Naive thymus-derived CD8-positive, alpha-beta T cell (primary cell): ENCODE measurements at regions not wholly inside any gene's neighbourhood (a gene's known extent, or its start where the extent isn't known, plus 50 kb on each side); places are given as distances from the start of the nearest gene placed in this dataset.
A peak's percentile ranks its signal among the peaks of the same experiment; 100 is the strongest.

Experiments used
- ATAC-seq, 2 donors: fragments of 150-1000 bp; cut with Tn5 transposase in 1 of 2; sonication (Bioruptor Pico), chemical (Tn5 transposase) in 1 of 2; 1 replicate in 1 of 2; 2 replicates in 1 of 2; pipeline ENCODE4 v1.10.0; 2021; ENCODE audit warnings: mild to moderate bottlenecking in 2 of 2, moderate library complexity in 2 of 2
- POLR2A ChIA-PET: fragments of 350-600 bp; sonication (Branson Sonifier 250); formaldehyde crosslinking; loops from one replicate; lab custom pipeline; 2021; ENCODE audit warnings: antibody characterized with exemption; lab: Charles Lee
- DNase-seq, 10 donors: peaks; one replicate each; pipeline versions ENCODE4 v3.0.0 to v3.0.0-alpha.2; 2020 to 2022
- H3K27ac Mint-ChIP-seq, 10 donors: one replicate each; pipeline ENCODE4 v1.8.0; 2020 to 2022; ENCODE audit warnings: mild to moderate bottlenecking in 10 of 10, mixed read lengths in 10 of 10, moderate library complexity in 4 of 10, inconsistent platforms in 1 of 10
- H3K27me3 Mint-ChIP-seq, 5 donors: one replicate each; pipeline ENCODE4 v1.8.0; 2021 to 2022; ENCODE audit warnings: mixed read lengths in 5 of 5
- H3K36me3 Mint-ChIP-seq, 3 donors: one replicate each; pipeline ENCODE4 v1.8.0; 2020 to 2022; ENCODE audit warnings: mixed read lengths in 3 of 3, mild to moderate bottlenecking in 2 of 3, inconsistent platforms in 1 of 3
- H3K4me1 Mint-ChIP-seq, 4 donors: one replicate each; pipeline ENCODE4 v1.8.0; 2021 to 2022; ENCODE audit warnings: mixed read lengths in 4 of 4
- H3K4me3 Mint-ChIP-seq, 10 donors: one replicate each; pipeline ENCODE4 v1.8.0; 2020 to 2022; ENCODE audit warnings: mild to moderate bottlenecking in 10 of 10, mixed read lengths in 10 of 10, moderate library complexity in 6 of 10, inconsistent platforms in 1 of 10
- H3K9me3 Mint-ChIP-seq, 9 donors: one replicate each; pipeline ENCODE4 v1.8.0; 2020 to 2022; ENCODE audit warnings: mixed read lengths in 9 of 9, mild to moderate bottlenecking in 3 of 9, inconsistent platforms in 1 of 9, moderate library complexity in 1 of 9

DNA sequence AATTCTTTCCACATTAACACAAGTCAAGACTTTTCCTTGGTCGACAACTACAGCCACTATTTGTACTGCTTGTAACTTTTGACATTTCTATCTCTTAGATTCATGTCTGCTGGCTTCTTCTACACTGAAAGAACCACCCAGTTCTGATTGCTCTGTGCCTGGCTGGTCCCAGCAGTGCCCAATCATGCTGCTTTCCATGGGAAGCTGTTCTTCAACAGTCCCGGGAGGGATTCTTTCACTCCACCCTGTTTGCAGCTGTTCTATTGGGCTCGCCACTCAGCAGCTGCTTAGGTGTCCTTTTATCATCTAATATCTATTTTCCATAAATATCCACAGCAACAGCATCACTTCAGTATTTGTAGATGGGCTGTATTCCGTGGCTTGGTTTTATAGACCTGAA is 471.1 kb upstream of the SMIM21 start:
- no peaks in the 10 kb centered on the region for H3K4me1 Mint-ChIP-seq
- POLR2A ChIA-PET, result no interaction called here
- H3K27me3 Mint-ChIP-seq, result peaks cover 0 to 8% (median 2%) of the 10 kb centered on the region in 5 donors
- no peaks in the 10 kb centered on the region for H3K9me3 Mint-ChIP-seq
- DNase-seq (no peak), ATAC-seq (no peak)
- H3K27ac Mint-ChIP-seq, result no peak overlapping the region
- H3K4me3 Mint-ChIP-seq, result no peak overlapping the region
- no peaks in the 10 kb centered on the region for H3K36me3 Mint-ChIP-seq

DNA sequence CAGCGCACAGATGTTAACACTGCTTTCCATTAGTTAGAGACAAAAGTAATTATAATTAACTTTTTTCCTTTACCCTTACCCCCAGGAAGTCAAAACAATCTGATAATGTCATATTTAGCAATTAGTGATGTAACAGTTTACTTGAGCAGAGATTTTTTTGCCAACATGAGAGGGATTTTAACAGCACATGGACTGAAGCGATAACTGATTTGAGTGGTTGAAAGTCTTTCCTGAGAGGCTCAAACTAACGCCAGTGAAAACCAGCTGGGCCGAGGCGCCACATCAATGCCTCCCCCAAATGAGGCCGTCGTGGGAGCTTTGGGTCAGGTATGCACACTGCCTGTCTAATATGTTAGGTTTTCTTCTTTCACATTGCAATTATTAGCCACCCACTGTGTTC is 469.9 kb upstream of the SMIM21 start:
- no peaks in the 10 kb centered on the region for H3K36me3 Mint-ChIP-seq
- H3K9me3 Mint-ChIP-seq, result no peaks in the 10 kb centered on the region
- POLR2A ChIA-PET, result no interaction called here
- ATAC-seq (no peak), DNase-seq (no peak)
- H3K27ac Mint-ChIP-seq, result no peak overlapping the region
- no peak overlapping the region for H3K4me3 Mint-ChIP-seq
- H3K4me1 Mint-ChIP-seq, result no peaks in the 10 kb centered on the region
- peaks cover 0 to 8% (median 0%) of the 10 kb centered on the region in 5 donors for H3K27me3 Mint-ChIP-seq

DNA sequence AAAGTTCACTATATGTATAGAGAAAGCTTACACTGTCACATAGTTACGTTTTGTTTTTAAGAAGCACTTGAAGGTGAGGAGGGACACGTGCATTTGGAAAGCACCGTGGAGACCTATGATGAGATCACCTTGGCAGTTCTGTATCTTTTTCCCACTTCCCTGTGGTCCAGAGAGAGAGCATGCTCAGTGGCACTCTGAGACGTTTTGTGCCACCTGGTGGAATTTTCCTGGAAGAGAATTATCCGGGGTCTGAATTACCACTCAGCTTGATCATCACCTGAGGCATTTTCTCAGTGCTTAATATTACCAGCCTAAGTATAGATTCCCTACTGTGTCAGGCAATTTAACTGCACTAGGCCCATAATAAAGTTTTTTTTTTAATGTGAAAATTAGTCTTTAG is 469.4 kb upstream of the SMIM21 start:
- POLR2A ChIA-PET, result no interaction called here
- no peak overlapping the region for H3K4me3 Mint-ChIP-seq
- H3K9me3 Mint-ChIP-seq, result no peaks in the 10 kb centered on the region
- H3K4me1 Mint-ChIP-seq, result no peaks in the 10 kb centered on the region
- no peak overlapping the region for H3K27ac Mint-ChIP-seq
- no peak for ATAC-seq
- no peak for DNase-seq
- H3K27me3 Mint-ChIP-seq, result peaks cover 0 to 8% (median 0%) of the 10 kb centered on the region in 5 donors
- H3K36me3 Mint-ChIP-seq, result no peaks in the 10 kb centered on the region

DNA sequence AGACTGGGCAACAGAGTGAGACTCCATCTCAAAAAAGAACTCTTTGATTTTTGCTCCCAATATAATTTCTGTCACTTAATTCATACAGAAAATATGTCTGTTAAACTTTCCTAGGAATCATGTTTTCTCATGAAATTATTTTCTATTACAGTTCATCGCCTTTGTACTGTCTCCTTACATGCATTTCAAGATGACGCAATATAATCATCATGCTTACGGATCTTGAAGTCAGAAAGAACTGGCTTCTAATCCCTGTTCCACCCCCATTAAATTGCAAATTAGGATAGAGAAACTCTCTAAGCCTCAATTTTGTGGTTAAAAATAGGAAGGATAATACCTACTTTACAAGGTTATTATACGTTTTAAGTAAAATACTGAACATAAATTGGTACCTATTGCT is 467.6 kb upstream of the SMIM21 start:
- no peak for ATAC-seq
- Mint-ChIP-seq H3K27me3 (peaks cover 0 to 8% (median 0%) of the 10 kb centered on the region in 5 donors), H3K27ac (no peak overlapping the region), H3K36me3 (no peaks in the 10 kb centered on the region), H3K9me3 (no peaks in the 10 kb centered on the region), H3K4me3 (no peak overlapping the region), H3K4me1 (no peaks in the 10 kb centered on the region)
- POLR2A ChIA-PET, result no interaction called here
- no peak for DNase-seq

DNA sequence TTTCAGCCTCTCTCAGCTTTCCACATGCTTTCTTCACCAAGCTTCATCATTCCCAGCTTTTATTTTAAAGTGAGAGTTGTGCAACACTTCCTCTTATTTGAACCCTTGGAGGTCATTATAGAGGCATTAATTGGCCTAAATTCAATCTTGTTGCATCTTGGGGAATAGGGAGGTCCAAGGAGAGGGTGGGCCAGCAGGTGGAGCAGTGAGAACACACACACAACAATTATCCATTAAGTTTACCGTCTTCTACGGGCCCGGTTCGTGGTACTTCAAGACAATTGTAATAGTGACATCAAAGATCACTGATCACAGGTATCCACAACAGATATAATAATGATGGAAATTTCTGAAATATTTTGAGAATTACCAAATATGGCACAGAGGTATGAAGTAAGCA is 457.2 kb upstream of the SMIM21 start:
- Mint-ChIP-seq H3K4me1 (no peaks in the 10 kb centered on the region), H3K36me3 (no peaks in the 10 kb centered on the region), H3K27ac (no peak overlapping the region), H3K9me3 (no peaks in the 10 kb centered on the region), H3K27me3 (peaks cover 0 to 11% (median 6%) of the 10 kb centered on the region in 5 donors), H3K4me3 (no peak overlapping the region)
- ATAC-seq (no peak), DNase-seq (no peak)
- POLR2A ChIA-PET, result no interaction called here

DNA sequence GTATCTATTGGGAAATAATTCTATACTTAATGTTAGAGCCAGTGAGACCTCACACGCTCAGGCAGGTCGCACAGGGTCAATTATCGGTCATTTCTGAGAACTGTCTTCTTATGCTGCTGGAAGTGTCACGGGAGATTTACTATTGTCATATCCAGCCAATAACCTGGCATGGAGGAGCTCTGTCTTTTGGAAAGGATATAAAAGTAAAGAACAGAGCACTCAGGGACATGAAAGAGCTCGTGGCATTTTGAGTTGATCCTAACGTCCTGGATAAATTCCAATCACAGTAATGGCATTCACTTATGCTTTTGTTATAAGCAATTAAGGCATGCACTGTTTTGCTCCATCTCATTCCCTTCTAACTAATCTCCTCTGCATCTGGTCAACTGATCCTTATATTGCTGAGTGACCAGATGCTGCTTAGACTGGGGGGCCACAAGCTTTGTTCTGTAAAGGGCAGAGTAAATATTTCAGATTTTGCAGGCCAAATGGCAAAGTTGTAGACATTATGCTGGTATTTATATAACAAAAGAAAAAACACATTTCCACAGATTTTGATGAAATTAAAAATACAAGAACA is 453.5 kb upstream of the SMIM21 start:
- ATAC-seq, result no peak
- peaks cover 0 to 7% (median 2%) of the 10 kb centered on the region in 5 donors for H3K27me3 Mint-ChIP-seq
- POLR2A ChIA-PET, result no interaction called here

DNA sequence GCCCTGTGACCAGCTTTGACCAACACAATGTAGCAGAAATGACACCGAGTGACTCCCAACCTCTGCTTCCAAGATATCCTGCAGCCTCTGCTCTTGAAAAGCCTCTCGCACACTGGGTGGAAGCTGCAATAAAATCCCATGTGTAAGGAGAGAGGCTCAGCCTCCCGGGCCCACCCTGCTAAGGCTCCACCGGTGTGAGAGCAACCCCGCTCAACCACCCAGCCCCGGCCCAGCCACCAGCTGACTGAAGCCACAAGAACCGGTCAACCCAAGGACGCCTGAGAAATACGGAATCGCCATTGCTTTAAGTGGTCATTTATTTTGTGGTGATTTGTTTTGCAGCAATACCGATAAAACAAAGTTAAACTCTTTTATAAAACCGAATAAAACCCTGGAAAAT is 452.8 kb upstream of the SMIM21 start:
- Mint-ChIP-seq H3K27me3 (peaks cover 0 to 7% (median 2%) of the 10 kb centered on the region in 5 donors), H3K4me3 (peak overlapping the region in 1 of 10 donors; percentile 34), H3K36me3 (peaks cover 0 to 2% (median 0%) of the 10 kb centered on the region in 3 donors), H3K4me1 (no peaks in the 10 kb centered on the region), H3K27ac (no peak overlapping the region), H3K9me3 (peaks cover 0 to 14% (median 5%) of the 10 kb centered on the region in 9 donors)
- ATAC-seq (no peak), DNase-seq (no peak)
- POLR2A ChIA-PET, result no interaction called here

More for the DNA sequence above, 453.5 kb upstream of the SMIM21 start:
- no peak for DNase-seq
- Mint-ChIP-seq H3K9me3 (peaks cover 0 to 13% (median 5%) of the 10 kb centered on the region in 9 donors), H3K36me3 (peaks cover 0 to 2% (median 0%) of the 10 kb centered on the region in 3 donors), H3K4me3 (no peak overlapping the region), H3K27ac (no peak overlapping the region), H3K4me1 (no peaks in the 10 kb centered on the region)

DNA sequence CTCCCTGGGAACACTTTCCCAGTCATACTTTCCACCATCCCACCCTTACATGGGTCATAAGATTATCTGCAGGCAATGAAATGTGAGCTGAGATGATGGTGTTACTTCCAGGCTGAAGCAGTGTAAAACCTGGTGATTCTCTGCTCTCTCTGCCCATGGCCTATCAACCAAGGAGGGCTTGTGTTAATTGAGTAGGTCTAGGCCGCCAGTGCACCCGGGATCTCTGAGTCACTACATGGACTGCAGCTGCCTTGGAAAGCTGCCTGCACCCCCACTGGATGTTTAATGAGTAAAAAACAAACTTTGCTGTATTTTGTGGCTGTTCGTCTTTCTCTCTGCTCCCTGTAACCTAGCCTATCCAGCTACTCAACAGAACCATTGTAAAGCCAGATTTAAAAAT is 451.7 kb upstream of the SMIM21 start:
- Mint-ChIP-seq H3K9me3 (peaks cover 0 to 14% (median 5%) of the 10 kb centered on the region in 9 donors), H3K4me3 (no peak overlapping the region), H3K27ac (no peak overlapping the region), H3K36me3 (peaks cover 0 to 2% (median 0%) of the 10 kb centered on the region in 3 donors), H3K27me3 (peaks cover 0 to 7% (median 3%) of the 10 kb centered on the region in 5 donors), H3K4me1 (no peaks in the 10 kb centered on the region)
- ATAC-seq, result no peak
- DNase-seq, result no peak
- POLR2A ChIA-PET, result no interaction called here

DNA sequence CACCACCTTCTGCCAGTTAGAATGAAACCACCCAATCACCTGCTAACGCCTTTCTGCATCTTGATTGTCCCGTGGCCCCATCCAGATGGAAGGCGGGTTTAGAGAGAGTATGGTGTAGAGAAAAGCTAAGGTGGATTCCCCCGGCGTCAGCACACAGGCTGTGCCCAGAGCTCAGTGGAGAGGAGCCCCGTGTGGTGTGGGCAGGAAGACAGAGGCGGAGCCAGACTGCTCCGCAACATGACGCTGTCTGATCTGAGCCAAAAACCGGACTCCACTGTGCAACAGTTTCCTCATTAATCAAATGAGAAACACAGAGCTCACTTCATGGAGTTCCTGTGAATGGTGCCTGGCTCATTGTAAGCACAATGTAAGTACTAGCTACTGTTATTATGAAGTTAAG is 448.1 kb upstream of the SMIM21 start:
- Mint-ChIP-seq H3K27me3 (peaks cover 0 to 10% (median 3%) of the 10 kb centered on the region in 5 donors), H3K4me1 (no peaks in the 10 kb centered on the region), H3K36me3 (peaks cover 0 to 2% (median 0%) of the 10 kb centered on the region in 3 donors), H3K27ac (no peak overlapping the region), H3K9me3 (peaks cover 0 to 14% (median 5%) of the 10 kb centered on the region in 9 donors), H3K4me3 (no peak overlapping the region)
- DNase-seq, result no peak
- POLR2A ChIA-PET, result no interaction called here
- ATAC-seq, result no peak

DNA sequence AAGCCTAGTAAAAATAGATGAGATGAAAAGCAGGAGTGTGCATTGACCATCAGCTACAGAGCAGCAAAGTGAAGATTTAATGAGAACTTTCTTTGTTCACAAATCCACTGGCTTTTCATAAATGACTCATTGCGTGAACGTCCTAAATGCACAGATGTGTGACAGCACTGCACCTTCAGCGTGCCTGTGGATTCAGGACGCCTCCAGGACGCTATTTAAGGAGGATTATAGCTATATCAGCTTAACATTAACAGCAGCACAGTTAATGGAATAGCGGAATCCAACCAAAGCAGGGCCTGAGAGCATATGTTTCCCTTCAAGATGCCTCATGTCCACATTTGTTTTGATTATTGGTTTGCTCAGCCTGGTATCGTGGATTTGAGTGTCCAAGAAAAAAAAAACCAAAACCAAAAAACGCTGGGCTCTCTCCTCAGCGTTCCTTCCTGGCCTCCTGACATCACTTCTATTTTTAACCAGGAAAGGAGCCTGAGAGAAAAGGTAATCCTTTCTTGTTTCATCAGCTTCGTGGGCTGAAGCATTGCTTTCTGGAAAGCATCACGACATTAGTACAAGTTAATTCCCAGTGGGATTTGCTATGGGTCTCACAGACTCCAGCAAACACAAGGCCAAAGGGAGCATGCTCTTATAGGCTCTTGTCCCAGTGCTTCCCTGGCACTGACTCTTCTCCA is 447.0 kb upstream of the SMIM21 start:
- Mint-ChIP-seq H3K36me3 (peaks cover 0 to 2% (median 0%) of the 10 kb centered on the region in 3 donors), H3K9me3 (peaks cover 0 to 14% (median 5%) of the 10 kb centered on the region in 9 donors), H3K4me1 (no peaks in the 10 kb centered on the region), H3K27me3 (peaks cover 0 to 12% (median 3%) of the 10 kb centered on the region in 5 donors), H3K4me3 (no peak overlapping the region), H3K27ac (no peak overlapping the region)
- DNase-seq (no peak), ATAC-seq (no peak)
- POLR2A ChIA-PET, result no interaction called here

DNA sequence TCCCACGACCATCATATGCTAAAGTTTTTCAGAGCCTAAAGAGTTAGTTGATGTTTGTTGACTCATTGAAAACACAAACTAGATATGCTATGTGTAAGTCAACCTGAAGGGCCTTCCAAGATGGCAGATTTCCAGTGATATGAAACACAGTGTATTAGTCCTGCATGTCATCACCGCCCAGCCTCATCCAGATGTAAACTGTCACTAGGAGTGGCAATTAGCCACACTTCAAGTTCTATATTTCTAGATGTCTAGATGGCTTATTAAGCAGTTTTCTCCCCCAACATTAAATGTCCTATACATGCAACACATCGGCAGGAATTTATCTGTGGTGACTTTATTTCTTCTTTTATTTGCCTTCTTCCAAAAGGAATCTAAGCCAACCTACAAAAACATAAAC is 444.1 kb upstream of the SMIM21 start:
- Mint-ChIP-seq H3K36me3 (no peaks in the 10 kb centered on the region), H3K4me1 (no peaks in the 10 kb centered on the region), H3K4me3 (no peak overlapping the region), H3K27me3 (peaks cover 0 to 21% (median 5%) of the 10 kb centered on the region in 5 donors), H3K9me3 (peaks cover 0 to 6% (median 0%) of the 10 kb centered on the region in 9 donors), H3K27ac (no peak overlapping the region)
- DNase-seq (no peak), ATAC-seq (no peak)
- POLR2A ChIA-PET, result no interaction called here

DNA sequence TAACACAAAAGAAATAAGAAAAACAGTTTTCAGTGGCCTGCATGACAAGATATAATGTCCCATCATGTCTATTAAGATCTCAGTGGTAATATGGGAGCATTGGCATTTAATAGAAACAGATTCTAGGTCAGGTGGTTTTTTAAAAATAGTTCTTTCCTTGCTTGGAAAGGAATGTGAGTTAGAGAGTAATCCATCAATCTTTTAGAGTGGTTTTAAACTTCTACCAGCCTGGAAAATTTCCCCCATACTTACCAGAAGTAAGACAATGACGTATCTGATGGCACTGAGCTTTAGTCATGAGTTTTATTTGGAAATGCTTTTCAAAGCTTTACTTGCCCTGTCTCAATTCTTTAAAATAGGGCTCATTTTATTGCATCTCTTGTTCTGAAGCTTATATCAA is 441.7 kb upstream of the SMIM21 start:
- Mint-ChIP-seq H3K27ac (no peak overlapping the region), H3K27me3 (peaks cover 0 to 40% (median 13%) of the 10 kb centered on the region in 5 donors), H3K9me3 (peaks cover 0 to 2% (median 0%) of the 10 kb centered on the region in 9 donors), H3K36me3 (no peaks in the 10 kb centered on the region), H3K4me1 (no peaks in the 10 kb centered on the region), H3K4me3 (no peak overlapping the region)
- POLR2A ChIA-PET, result no interaction called here
- ATAC-seq (no peak), DNase-seq (no peak)

DNA sequence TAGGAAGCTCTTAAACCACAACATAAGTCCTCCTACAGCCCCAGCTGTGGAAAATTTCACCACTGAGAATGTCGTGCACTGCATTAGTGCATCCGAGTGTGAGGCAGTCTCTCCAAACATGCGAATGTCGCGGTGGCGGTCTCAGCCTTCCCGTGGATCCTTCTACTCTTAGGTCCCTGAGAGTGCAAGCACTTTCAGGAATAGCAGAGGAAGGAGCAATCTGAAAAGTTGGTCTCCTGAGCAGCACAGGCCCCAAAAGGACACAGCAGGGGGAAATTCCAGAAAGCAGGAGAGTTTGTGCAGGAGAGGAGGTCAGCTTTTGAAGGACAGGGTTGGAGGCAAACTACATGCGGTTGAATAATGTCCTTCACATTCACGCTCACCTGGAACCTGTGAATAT is 440.5 kb upstream of the SMIM21 start:
- Mint-ChIP-seq H3K4me1 (no peaks in the 10 kb centered on the region), H3K9me3 (peaks cover 0 to 2% (median 0%) of the 10 kb centered on the region in 9 donors), H3K4me3 (no peak overlapping the region), H3K27ac (no peak overlapping the region), H3K27me3 (peaks cover under 1 to 50% (median 13%) of the 10 kb centered on the region in 5 donors), H3K36me3 (no peaks in the 10 kb centered on the region)
- POLR2A ChIA-PET, result no interaction called here
- no peak for ATAC-seq
- DNase-seq, result no peak
